Bronchial epithelial cell (primary cell): ENCODE measurements at regions not wholly inside any gene's neighbourhood (a gene's known extent, or its start where the extent isn't known, plus 50 kb on each side); places are given as distances from the start of the nearest gene placed in this dataset.

Source experiments
- DNase-seq: peaks from one replicate; pipeline ENCODE4 v3.0.0-alpha.2; 2010; ENCODE audit warnings: low read depth
- FAIRE-seq: peaks from 2 replicates; lab custom pipeline; 2011; peaks lifted over from hg19 to GRCh38; lab: Jason Lieb, UNC
- H3K27me3 ChIP-seq: 2 replicates; pipeline ENCODE4 v1.5.1; 2011; ENCODE audit warnings: low read length; ENCODE audit not compliant: control insufficient read depth, insufficient read depth
- H3K36me3 ChIP-seq: 2 replicates; pipeline ENCODE4 v1.5.1; 2011; ENCODE audit warnings: low read length; ENCODE audit not compliant: control insufficient read depth, insufficient read depth
- H3K4me3 ChIP-seq: 2 replicates; pipeline ENCODE4 v1.5.1; 2011; ENCODE audit warnings: mild to moderate bottlenecking, low read depth, low read length, control low read depth
- CTCF ChIP-seq: IDR thresholded peaks from 2 replicates; pipeline ENCODE4 v1.5.1; 2011; ENCODE audit warnings: mild to moderate bottlenecking, moderate library complexity, low read length, control low read depth, inconsistent platforms; ENCODE audit not compliant: insufficient read depth, severe bottlenecking

GRCh38 chr6:19298421-19298820 is 538.7 kb upstream of the ID4 start:
- DNase-seq (no peak), FAIRE-seq (no peak)
- H3K27me3 ChIP-seq, result no peaks in the 10 kb centered on the region
- H3K4me3 ChIP-seq, result no peak overlapping the region
- TF ChIP-seq CTCF, result no peak
- H3K36me3 ChIP-seq, result no peaks in the 10 kb centered on the region

GRCh38 chr6:19299129-19299528 is 538.0 kb upstream of the ID4 start:
- Histone ChIP-seq H3K27me3 (no peaks in the 10 kb centered on the region), H3K4me3 (no peak overlapping the region), H3K36me3 (no peaks in the 10 kb centered on the region)
- FAIRE-seq (no peak), DNase-seq (no peak)
- TF ChIP-seq CTCF, result no peak

- FAIRE-seq (peak; percentile 72), DNase-seq (peak; percentile 92)
- Histone ChIP-seq H3K4me3 (no peak overlapping the region), H3K27me3 (no peaks in the 10 kb centered on the region), H3K36me3 (no peaks in the 10 kb centered on the region)
- peak; percentile 3 for TF ChIP-seq CTCF
Observed at GRCh38 chr6:19301980-19302379, 535.2 kb upstream of the ID4 start.

- no peak for DNase-seq
- no peak overlapping the region for H3K4me3 ChIP-seq
- FAIRE-seq, result peak; percentile 7
- TF ChIP-seq CTCF, result no peak
- H3K27me3 ChIP-seq, result no peaks in the 10 kb centered on the region
- no peaks in the 10 kb centered on the region for H3K36me3 ChIP-seq
Observed at GRCh38 chr6:19303383-19303782, 533.8 kb upstream of the ID4 start.

- TF ChIP-seq CTCF, result no peak
- Histone ChIP-seq H3K27me3 (no peaks in the 10 kb centered on the region), H3K36me3 (no peaks in the 10 kb centered on the region), H3K4me3 (no peak overlapping the region)
- DNase-seq (no peak), FAIRE-seq (no peak)
Observed at GRCh38 chr6:19309661-19310060, 527.5 kb upstream of the ID4 start.

GRCh38 chr6:19311786-19312185 is 525.4 kb upstream of the ID4 start:
- FAIRE-seq (no peak), DNase-seq (no peak)
- H3K4me3 ChIP-seq, result no peak overlapping the region
- no peak for TF ChIP-seq CTCF
- no peaks in the 10 kb centered on the region for H3K27me3 ChIP-seq
- no peaks in the 10 kb centered on the region for H3K36me3 ChIP-seq
